SU-DHL-6 (cell line): ENCODE measurements at regions not wholly inside any gene's neighbourhood (a gene's known extent, or its start where the extent isn't known, plus 50 kb on each side); places are given as distances from the start of the nearest gene placed in this dataset.

ENCODE experiments used
- CTCF ChIP-seq: fragments of 200-600 bp; sonication (generic); IDR thresholded peaks from one replicate; pipeline ENCODE4 v1.5.1; 2017; ENCODE audit warnings: antibody characterized with exemption, mild to moderate bottlenecking, low read length, moderate library complexity; ENCODE audit not compliant: insufficient read depth, poor library complexity, severe bottlenecking
- EZH2phosphoT487 ChIP-seq: fragments of 200-600 bp; sonication (generic), shearing (Covaris generic); conservative IDR thresholded peaks from 2 replicates; pipeline ENCODE4 v1.6.1; 2018; ENCODE audit warnings: mild to moderate bottlenecking, antibody characterized with exemption, low read length, moderate library complexity, mixed read lengths

- TF ChIP-seq EZH2phosphoT487 (no peak), CTCF (no peak)
These were observed 124.5 kb upstream of the ZFHX3 start for GRCh38 chr16:73172241-73172972.
